ENCODE measurements at regions not wholly inside any gene's neighbourhood (a gene's known extent, or its start where the extent isn't known, plus 50 kb on each side); places are given as distances from the start of the nearest gene placed in this dataset.

DNA sequence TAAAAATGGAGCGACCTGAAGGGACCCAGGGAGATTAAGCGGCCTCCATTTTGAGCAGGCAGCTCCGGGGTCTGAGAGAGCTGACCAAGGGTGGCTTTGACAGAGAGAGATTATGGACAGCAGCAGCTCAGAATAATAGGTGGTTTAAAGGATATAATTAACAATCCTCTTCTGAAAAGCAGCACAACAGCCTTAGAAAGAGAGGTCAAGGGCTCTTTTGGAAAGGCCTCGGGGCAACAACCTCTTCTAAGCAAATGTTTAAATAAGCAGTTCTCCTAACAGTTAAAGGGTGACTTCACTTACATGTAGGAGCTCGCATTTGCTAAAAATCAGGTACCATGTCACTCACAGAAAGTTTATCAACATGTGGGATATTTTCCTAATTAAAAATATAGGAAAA, 87.2 kb upstream of the FRMD6 start:
- TF ChIP-seq, protein P1, sequence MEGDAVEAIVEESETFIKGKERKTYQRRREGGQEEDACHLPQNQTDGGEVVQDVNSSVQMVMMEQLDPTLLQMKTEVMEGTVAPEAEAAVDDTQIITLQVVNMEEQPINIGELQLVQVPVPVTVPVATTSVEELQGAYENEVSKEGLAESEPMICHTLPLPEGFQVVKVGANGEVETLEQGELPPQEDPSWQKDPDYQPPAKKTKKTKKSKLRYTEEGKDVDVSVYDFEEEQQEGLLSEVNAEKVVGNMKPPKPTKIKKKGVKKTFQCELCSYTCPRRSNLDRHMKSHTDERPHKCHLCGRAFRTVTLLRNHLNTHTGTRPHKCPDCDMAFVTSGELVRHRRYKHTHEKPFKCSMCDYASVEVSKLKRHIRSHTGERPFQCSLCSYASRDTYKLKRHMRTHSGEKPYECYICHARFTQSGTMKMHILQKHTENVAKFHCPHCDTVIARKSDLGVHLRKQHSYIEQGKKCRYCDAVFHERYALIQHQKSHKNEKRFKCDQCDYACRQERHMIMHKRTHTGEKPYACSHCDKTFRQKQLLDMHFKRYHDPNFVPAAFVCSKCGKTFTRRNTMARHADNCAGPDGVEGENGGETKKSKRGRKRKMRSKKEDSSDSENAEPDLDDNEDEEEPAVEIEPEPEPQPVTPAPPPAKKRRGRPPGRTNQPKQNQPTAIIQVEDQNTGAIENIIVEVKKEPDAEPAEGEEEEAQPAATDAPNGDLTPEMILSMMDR (conservative IDR thresholded peaks at IDR 0.05; ENCODE audit: low read depth in 2 of 2) = no peak
- TF ChIP-seq EZH2 (IDR thresholded peaks at IDR 0.05; ENCODE audit: low read depth, unreplicated experiment) (no peak), POLR2AphosphoS5 (IDR thresholded peaks at IDR 0.05; ENCODE audit: low read depth) (no peak), EZH2phosphoT487 (IDR thresholded peaks at IDR 0.05; ENCODE audit: unreplicated experiment) (no peak), STAT1 (IDR thresholded peaks at IDR 0.05; ENCODE audit: unreplicated experiment) (no peak), CREB1 (CRISPR knock-in tag; IDR thresholded peaks at IDR 0.05; ENCODE audit: low read depth) (no peak)
- TF ChIP-seq, protein P2, sequence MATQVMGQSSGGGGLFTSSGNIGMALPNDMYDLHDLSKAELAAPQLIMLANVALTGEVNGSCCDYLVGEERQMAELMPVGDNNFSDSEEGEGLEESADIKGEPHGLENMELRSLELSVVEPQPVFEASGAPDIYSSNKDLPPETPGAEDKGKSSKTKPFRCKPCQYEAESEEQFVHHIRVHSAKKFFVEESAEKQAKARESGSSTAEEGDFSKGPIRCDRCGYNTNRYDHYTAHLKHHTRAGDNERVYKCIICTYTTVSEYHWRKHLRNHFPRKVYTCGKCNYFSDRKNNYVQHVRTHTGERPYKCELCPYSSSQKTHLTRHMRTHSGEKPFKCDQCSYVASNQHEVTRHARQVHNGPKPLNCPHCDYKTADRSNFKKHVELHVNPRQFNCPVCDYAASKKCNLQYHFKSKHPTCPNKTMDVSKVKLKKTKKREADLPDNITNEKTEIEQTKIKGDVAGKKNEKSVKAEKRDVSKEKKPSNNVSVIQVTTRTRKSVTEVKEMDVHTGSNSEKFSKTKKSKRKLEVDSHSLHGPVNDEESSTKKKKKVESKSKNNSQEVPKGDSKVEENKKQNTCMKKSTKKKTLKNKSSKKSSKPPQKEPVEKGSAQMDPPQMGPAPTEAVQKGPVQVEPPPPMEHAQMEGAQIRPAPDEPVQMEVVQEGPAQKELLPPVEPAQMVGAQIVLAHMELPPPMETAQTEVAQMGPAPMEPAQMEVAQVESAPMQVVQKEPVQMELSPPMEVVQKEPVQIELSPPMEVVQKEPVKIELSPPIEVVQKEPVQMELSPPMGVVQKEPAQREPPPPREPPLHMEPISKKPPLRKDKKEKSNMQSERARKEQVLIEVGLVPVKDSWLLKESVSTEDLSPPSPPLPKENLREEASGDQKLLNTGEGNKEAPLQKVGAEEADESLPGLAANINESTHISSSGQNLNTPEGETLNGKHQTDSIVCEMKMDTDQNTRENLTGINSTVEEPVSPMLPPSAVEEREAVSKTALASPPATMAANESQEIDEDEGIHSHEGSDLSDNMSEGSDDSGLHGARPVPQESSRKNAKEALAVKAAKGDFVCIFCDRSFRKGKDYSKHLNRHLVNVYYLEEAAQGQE (IDR thresholded peaks at IDR 0.05; ENCODE audit: unreplicated experiment) = no peak
